ENCODE measurements at regions not wholly inside any gene's neighbourhood (a gene's known extent, or its start where the extent isn't known, plus 50 kb on each side); places are given as distances from the start of the nearest gene placed in this dataset.
"Not testable (repeated sequence)": the region's sequence is repeated elsewhere in the genome, so short reads cannot be mapped to it uniquely, and the experiment has no call there.

DNA sequence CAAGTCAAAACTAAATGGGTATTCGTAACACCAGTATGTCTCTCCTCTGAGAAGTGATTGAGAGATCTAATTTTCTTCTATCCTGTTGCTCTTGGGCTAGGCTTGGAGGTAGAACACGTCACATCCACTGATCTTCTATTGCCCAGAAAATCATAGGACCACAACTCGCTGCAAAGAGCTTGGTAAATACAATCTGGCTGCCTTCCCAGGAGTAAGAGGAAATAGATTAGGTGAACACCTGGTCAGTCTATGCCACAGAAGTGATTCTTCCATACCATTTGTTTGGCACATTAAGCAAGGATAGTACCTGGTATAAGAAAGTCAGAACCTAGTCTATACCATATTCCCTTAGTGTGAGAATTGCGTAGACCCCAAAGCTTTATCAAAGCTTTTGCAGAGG, 129.3 kb upstream of the PHYHIPL start:
- Histone ChIP-seq H3K9me3 (ENCODE audit: control insufficient read depth, insufficient read depth, low read length) (no peaks in the 10 kb centered on the region), H3K36me3 (ENCODE audit: control insufficient read depth, insufficient read depth, low read length) (no peaks in the 10 kb centered on the region), H3K4me3 (ENCODE audit: low read depth, low read length) (no peak overlapping the region), H3K9ac (ENCODE audit: low read depth, low read length) (no peak overlapping the region), H3K27me3 (ENCODE audit: control insufficient read depth, insufficient read depth, low read length) (no peaks in the 10 kb centered on the region), H3K4me1 (ENCODE audit: control insufficient read depth, insufficient read depth, low read length) (0 out of 2 replicates have a peak, but pooled peaks cover 7% of the 10 kb centered on the region), H3K27ac (ENCODE audit: low read depth, low read length) (no peak overlapping the region)

DNA sequence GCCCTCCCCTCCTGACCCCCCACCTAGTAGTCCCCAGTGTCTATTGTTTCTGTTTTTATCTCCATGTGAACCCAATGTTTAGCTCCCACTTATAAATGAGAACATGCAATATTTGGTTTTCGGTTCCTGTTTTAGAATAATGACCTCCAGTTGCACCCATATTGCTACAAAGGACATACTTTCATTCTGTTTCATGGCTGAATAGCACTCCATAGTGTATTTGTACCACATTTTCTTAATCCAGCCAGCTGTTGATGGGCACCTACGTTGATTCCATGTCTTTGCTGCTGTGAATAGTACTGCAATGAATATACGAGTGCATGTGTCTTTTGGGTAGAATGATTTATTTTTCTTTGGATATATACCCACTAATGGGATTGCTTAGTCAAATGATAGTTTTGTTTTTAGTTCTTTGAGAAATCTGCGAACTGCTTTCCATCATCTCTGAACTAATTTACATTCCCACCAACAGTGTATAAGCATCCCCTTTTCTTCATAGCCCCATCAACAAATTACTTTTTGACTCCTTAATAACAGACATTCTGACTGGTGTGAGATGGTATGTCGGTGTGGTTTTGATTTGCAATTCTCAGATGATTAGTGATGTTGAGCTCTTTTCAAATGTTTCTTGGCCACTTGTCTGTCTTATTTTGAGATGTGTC, 128.4 kb upstream of the PHYHIPL start:
- H3K4me3 ChIP-seq (ENCODE audit: low read depth, low read length) = no peak overlapping the region
- H3K36me3 ChIP-seq (ENCODE audit: control insufficient read depth, insufficient read depth, low read length) = no peaks in the 10 kb centered on the region
- no peak overlapping the region for H3K27ac ChIP-seq (ENCODE audit: low read depth, low read length)
- H3K4me1 ChIP-seq (ENCODE audit: control insufficient read depth, insufficient read depth, low read length) = 0 out of 2 replicates have a peak, but pooled peaks cover 6% of the 10 kb centered on the region
- H3K27me3 ChIP-seq (ENCODE audit: control insufficient read depth, insufficient read depth, low read length) = no peaks in the 10 kb centered on the region
- no peak overlapping the region for H3K9ac ChIP-seq (ENCODE audit: low read depth, low read length)
- H3K9me3 ChIP-seq (ENCODE audit: control insufficient read depth, insufficient read depth, low read length) = peaks cover 2% of the 10 kb centered on the region; the same call in 1 of the 2 replicates

DNA sequence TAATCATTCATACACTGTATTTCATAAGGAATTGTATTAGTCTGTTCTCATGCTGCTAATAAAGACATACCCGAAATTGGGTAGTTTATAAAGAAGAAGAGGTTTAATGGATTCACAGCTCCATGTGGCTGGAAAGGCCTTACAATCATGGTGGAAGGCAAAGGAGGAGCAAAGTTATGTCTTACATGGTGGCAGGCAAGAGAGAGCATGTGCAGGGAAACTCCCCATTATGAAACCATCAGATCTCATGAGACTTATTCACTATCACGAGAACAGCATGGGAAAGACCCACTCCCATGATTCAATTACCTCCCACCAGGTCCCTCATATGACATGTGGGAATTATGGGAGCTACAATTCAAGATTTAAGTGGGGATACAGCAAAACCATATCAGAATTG, 122.9 kb upstream of the PHYHIPL start:
- H3K4me3 ChIP-seq (ENCODE audit: low read depth, low read length); H3K4me1 ChIP-seq (ENCODE audit: control insufficient read depth, insufficient read depth, low read length); H3K9me3 ChIP-seq (ENCODE audit: control insufficient read depth, insufficient read depth, low read length); H3K9ac ChIP-seq (ENCODE audit: low read depth, low read length); H3K27ac ChIP-seq (ENCODE audit: low read depth, low read length); H3K27me3 ChIP-seq (ENCODE audit: control insufficient read depth, insufficient read depth, low read length); H3K36me3 ChIP-seq (ENCODE audit: control insufficient read depth, insufficient read depth, low read length): not testable (repeated sequence)

DNA sequence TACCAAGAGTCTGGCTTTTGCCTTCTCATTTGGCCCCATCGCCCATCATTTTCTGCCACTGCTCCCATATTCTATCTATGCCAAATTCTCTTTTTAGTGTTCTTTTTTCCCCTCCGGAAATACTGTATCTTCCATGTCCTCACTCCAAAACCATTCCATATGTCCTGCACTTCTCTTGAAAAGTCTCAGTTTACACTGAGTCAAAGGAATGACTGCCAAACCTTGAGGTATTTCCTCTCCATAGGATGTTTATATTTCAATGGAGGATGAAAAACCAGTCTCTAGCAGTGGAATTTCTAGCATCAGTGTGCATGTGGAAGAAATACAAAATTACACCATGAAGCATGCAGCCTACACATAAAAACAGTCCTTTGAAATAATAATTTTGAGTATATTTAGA, 121.4 kb upstream of the PHYHIPL start:
- no peaks in the 10 kb centered on the region for H3K36me3 ChIP-seq (ENCODE audit: control insufficient read depth, insufficient read depth, low read length)
- no peaks in the 10 kb centered on the region for H3K4me1 ChIP-seq (ENCODE audit: control insufficient read depth, insufficient read depth, low read length)
- no peak overlapping the region for H3K4me3 ChIP-seq (ENCODE audit: low read depth, low read length)
- H3K27ac ChIP-seq (ENCODE audit: low read depth, low read length) = no peak overlapping the region
- peaks cover 7% of the 10 kb centered on the region; the same call in 1 of the 2 replicates for H3K9me3 ChIP-seq (ENCODE audit: control insufficient read depth, insufficient read depth, low read length)
- H3K27me3 ChIP-seq (ENCODE audit: control insufficient read depth, insufficient read depth, low read length) = no peaks in the 10 kb centered on the region
- no peak overlapping the region for H3K9ac ChIP-seq (ENCODE audit: low read depth, low read length)

DNA sequence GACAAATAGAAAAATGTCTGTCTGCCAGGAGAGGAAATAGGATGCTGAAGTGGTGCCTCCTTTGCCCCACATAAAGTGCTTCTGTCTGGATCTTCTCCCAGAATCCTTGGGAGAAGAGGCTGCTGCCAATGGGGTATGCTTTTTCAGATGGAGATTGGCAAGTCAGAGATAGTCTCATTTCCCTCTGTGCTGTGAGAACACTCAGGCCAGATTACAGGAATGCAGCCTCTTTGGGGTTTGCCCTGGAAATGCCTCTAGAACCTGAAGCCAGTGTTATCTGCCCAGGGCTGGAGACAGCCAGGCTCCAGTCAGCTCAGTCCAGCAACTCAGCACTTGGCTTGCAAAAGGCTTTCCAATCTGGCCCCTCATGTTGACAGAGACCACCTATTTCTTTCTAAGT, 119.1 kb upstream of the PHYHIPL start:
- Histone ChIP-seq H3K27me3 (ENCODE audit: control insufficient read depth, insufficient read depth, low read length) (no peaks in the 10 kb centered on the region), H3K4me3 (ENCODE audit: low read depth, low read length) (no peak overlapping the region), H3K9ac (ENCODE audit: low read depth, low read length) (no peak overlapping the region), H3K4me1 (ENCODE audit: control insufficient read depth, insufficient read depth, low read length) (peaks cover 15% of the 10 kb centered on the region), H3K36me3 (ENCODE audit: control insufficient read depth, insufficient read depth, low read length) (no peaks in the 10 kb centered on the region), H3K9me3 (ENCODE audit: control insufficient read depth, insufficient read depth, low read length) (peaks cover 7% of the 10 kb centered on the region; the same call in 1 of the 2 replicates), H3K27ac (ENCODE audit: low read depth, low read length) (no peak overlapping the region)

DNA sequence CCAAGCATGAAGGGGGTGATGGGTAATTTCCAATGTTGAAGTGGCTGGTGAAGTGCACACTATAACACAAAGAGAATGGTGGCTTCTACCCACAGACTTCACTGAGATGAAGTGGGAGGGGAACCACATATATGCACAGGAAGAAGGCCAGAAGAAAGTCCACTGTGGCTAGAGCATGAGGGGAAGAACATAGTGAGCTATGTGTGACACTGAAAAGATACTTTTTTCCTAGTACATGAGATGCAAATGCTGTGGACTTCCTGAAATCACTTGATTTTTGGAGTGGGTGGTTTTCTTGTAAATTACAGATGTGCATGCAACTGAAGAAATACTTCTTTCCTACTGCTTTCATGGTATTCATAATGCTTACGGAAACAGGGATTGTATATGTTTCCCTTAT, 115.6 kb upstream of the PHYHIPL start:
- H3K36me3 ChIP-seq (ENCODE audit: control insufficient read depth, insufficient read depth, low read length) = no peaks in the 10 kb centered on the region
- H3K9ac ChIP-seq (ENCODE audit: low read depth, low read length) = no peak overlapping the region
- no peaks in the 10 kb centered on the region for H3K9me3 ChIP-seq (ENCODE audit: control insufficient read depth, insufficient read depth, low read length)
- H3K4me1 ChIP-seq (ENCODE audit: control insufficient read depth, insufficient read depth, low read length) = peaks cover 16% of the 10 kb centered on the region
- no peaks in the 10 kb centered on the region for H3K27me3 ChIP-seq (ENCODE audit: control insufficient read depth, insufficient read depth, low read length)
- H3K4me3 ChIP-seq (ENCODE audit: low read depth, low read length) = no peak overlapping the region
- H3K27ac ChIP-seq (ENCODE audit: low read depth, low read length) = no peak overlapping the region

DNA sequence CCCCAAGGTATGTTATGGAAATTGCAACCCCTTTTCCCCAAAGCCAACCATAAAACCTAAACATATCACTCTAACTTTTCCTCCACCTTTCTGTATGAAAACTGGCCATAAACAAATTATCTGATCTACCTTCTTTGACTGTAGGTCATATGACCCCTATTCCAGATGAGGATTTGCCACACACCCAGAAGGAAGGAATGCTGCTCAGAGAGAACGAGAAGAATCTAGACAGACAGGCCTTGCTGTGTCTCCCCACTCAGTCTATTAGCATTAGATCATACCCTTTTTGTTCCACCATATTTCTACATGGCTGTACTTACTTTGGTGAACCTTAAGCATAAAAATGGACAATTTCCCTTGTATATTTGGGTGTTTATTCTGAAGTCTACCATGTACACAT, 113.0 kb upstream of the PHYHIPL start:
- H3K27ac ChIP-seq (ENCODE audit: low read depth, low read length) = no peak overlapping the region
- no peak overlapping the region for H3K9ac ChIP-seq (ENCODE audit: low read depth, low read length)
- H3K27me3 ChIP-seq (ENCODE audit: control insufficient read depth, insufficient read depth, low read length) = no peaks in the 10 kb centered on the region
- no peak overlapping the region for H3K4me3 ChIP-seq (ENCODE audit: low read depth, low read length)
- H3K36me3 ChIP-seq (ENCODE audit: control insufficient read depth, insufficient read depth, low read length) = no peaks in the 10 kb centered on the region
- H3K4me1 ChIP-seq (ENCODE audit: control insufficient read depth, insufficient read depth, low read length) = peaks cover 16% of the 10 kb centered on the region
- H3K9me3 ChIP-seq (ENCODE audit: control insufficient read depth, insufficient read depth, low read length) = no peaks in the 10 kb centered on the region

DNA sequence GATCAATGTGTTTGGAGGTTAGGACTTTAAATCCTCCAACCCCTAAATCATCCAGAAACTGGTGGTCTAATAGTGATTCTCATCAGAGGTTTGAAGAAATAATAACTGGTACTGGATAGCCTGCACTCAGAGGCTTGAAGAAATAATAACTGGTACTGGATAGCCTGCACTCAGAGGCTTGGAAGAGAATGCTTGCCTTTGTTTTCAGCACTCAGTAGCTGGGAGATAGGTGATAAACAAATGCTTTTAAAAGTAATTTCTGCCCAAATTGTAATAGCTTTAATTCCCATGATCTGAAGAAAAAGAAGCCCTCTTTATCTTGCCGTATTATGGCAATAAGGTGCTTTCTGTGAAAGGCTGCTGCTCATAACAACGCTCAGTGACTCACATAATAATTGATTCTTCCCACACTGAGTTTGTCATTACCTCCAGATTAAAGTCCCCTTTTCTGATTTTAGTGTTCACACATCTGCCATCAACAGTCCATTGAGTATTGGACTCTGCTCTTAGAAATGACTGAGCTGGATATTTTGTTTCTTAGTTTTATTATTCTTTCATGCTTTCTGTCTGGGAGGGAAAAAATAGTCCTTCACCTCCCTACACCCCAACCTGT, 112.3 kb upstream of the PHYHIPL start:
- H3K9me3 ChIP-seq (ENCODE audit: control insufficient read depth, insufficient read depth, low read length) = no peaks in the 10 kb centered on the region
- no peaks in the 10 kb centered on the region for H3K27me3 ChIP-seq (ENCODE audit: control insufficient read depth, insufficient read depth, low read length)

DNA sequence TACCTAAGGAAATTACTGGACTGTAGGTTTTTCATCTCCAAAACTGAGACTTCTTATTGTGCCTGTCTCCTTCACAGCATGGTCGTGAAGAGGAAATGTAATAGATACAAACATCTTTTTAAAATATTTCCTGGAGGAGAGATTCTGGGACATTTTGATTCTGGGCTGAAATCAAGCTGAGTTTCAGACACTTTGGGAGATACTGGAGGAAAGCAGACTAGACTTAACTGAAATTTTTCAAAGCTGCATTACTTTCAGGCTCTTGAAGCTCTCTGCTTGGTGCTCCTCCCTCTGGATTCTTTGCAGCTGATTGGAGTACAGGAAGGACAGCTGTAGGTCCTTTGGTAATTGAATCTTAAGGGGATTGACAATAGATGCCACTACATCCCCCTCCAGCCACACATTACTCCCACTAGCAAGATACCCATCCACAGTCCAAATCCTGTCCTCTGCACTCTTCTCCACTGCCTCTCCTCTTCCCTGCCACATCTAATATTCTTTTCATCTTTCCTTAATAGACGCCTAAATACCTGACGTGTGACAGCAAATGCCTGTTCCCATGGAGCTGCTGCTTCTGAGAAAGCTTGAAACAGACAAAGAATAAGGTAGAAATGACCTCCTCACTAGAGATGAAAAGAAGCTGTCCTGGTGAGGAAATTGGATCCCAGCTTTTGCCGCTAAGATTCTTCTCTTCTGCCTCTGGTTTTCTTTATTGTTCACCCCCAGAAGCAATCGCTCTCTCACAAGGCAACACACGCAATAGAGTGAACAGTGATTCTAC, 111.5 kb upstream of the PHYHIPL start:
- Histone ChIP-seq H3K4me3 (ENCODE audit: low read depth, low read length) (no peak overlapping the region), H3K36me3 (ENCODE audit: control insufficient read depth, insufficient read depth, low read length) (no peaks in the 10 kb centered on the region), H3K27me3 (ENCODE audit: control insufficient read depth, insufficient read depth, low read length) (no peaks in the 10 kb centered on the region), H3K9ac (ENCODE audit: low read depth, low read length) (no peak overlapping the region), H3K4me1 (ENCODE audit: control insufficient read depth, insufficient read depth, low read length) (peaks cover 20% of the 10 kb centered on the region), H3K27ac (ENCODE audit: low read depth, low read length) (no peak overlapping the region), H3K9me3 (ENCODE audit: control insufficient read depth, insufficient read depth, low read length) (no peaks in the 10 kb centered on the region)

More for the DNA sequence above, 112.3 kb upstream of the PHYHIPL start:
- Histone ChIP-seq H3K27ac (ENCODE audit: low read depth, low read length) (no peak overlapping the region), H3K9ac (ENCODE audit: low read depth, low read length) (no peak overlapping the region), H3K4me1 (ENCODE audit: control insufficient read depth, insufficient read depth, low read length) (peaks cover 20% of the 10 kb centered on the region), H3K4me3 (ENCODE audit: low read depth, low read length) (no peak overlapping the region), H3K36me3 (ENCODE audit: control insufficient read depth, insufficient read depth, low read length) (no peaks in the 10 kb centered on the region)

DNA sequence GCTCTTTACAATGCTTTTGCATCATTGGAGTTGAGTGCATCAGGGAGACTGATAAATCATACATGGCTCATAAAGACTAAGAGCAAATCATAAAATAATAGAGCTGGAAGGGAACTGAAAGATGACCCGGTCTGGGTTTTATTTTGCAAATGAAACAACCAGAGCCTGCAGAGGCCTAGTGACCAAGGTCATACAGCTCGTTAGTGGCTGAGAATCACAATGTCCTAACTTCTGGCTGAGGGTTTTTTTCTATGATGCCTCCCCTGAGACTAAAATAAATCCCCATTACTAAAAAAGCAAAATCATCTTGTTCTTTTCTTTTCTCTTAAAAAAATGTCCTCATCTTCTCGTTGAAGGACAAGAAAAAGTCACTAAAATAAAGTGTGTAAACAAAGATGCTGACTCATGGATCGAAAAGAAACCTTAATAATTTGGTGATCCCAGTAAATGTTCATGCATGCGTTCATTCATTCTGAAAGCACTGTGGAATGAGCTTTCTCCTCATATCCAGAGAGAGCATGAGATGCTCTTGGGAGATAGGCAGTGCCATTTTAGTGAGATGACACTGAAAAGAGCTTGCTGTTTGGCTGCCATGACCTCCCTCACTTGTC, 107.8 kb upstream of the PHYHIPL start:
- H3K27me3 ChIP-seq (ENCODE audit: control insufficient read depth, insufficient read depth, low read length) = no peaks in the 10 kb centered on the region
- no peak overlapping the region for H3K9ac ChIP-seq (ENCODE audit: low read depth, low read length)
- H3K9me3 ChIP-seq (ENCODE audit: control insufficient read depth, insufficient read depth, low read length) = no peaks in the 10 kb centered on the region
- H3K36me3 ChIP-seq (ENCODE audit: control insufficient read depth, insufficient read depth, low read length) = no peaks in the 10 kb centered on the region
- no peak overlapping the region for H3K4me3 ChIP-seq (ENCODE audit: low read depth, low read length)
- H3K4me1 ChIP-seq (ENCODE audit: control insufficient read depth, insufficient read depth, low read length) = peaks cover 5% of the 10 kb centered on the region; the same call in 1 of the 2 replicates
- H3K27ac ChIP-seq (ENCODE audit: low read depth, low read length) = no peak overlapping the region

DNA sequence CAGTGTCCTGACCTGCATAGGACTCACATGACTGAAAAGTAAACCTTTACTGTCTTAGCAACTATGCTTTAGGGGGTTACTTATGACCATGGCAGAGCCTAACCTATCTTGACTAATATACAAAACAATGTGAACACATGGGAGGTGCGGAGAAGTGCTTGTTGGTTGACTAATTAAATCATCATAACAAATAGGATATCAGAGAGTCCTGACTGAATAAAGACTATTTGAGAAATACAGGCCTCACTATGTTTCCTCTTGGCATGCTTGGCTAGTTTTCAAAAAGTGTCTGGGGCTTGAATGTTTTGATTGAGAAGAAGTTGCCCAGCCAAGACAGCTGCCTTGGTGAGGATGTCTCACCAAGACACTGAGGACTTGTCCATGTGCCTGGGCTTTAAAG, 104.4 kb upstream of the PHYHIPL start:
- Histone ChIP-seq H3K9ac (ENCODE audit: low read depth, low read length) (no peak overlapping the region), H3K4me3 (ENCODE audit: low read depth, low read length) (no peak overlapping the region), H3K9me3 (ENCODE audit: control insufficient read depth, insufficient read depth, low read length) (no peaks in the 10 kb centered on the region), H3K4me1 (ENCODE audit: control insufficient read depth, insufficient read depth, low read length) (peaks cover 5% of the 10 kb centered on the region; the same call in 1 of the 2 replicates), H3K27ac (ENCODE audit: low read depth, low read length) (no peak overlapping the region), H3K36me3 (ENCODE audit: control insufficient read depth, insufficient read depth, low read length) (no peaks in the 10 kb centered on the region), H3K27me3 (ENCODE audit: control insufficient read depth, insufficient read depth, low read length) (no peaks in the 10 kb centered on the region)
